ELF-1 (cell line): ENCODE measurements at regions not wholly inside any gene's neighbourhood (a gene's known extent, or its start where the extent isn't known, plus 50 kb on each side); places are given as distances from the start of the nearest gene placed in this dataset.
A peak's percentile ranks its signal among the peaks of the same experiment; 100 is the strongest.

ENCODE experiments used
- DNase-seq: peaks from one replicate; pipeline ENCODE4 v3.0.0-alpha.2; 2016; ENCODE audit warnings: low read depth, low spot score

- no peak for DNase-seq
Observed at GRCh38 chr4:180106122-180106521, 2137.1 kb upstream of the TENM3 start.

- DNase-seq = no peak
Observed at GRCh38 chr4:180106997-180107396, 2136.2 kb upstream of the TENM3 start.

- no peak for DNase-seq
Observed at GRCh38 chr4:180116840-180117239, 2126.4 kb upstream of the TENM3 start.

GRCh38 chr4:180120068-180120467 lies 2123.1 kb upstream of the TENM3 start:
- DNase-seq = no peak

GRCh38 chr4:180134091-180134866 lies 2108.9 kb upstream of the TENM3 start:
- DNase-seq = no peak

GRCh38 chr4:180141734-180142133 lies 2101.5 kb upstream of the TENM3 start:
- no peak for DNase-seq

GRCh38 chr4:180148737-180149136 lies 2094.5 kb upstream of the TENM3 start:
- no peak for DNase-seq

GRCh38 chr4:180150818-180151217 lies 2092.4 kb upstream of the TENM3 start:
- DNase-seq = no peak

- no peak for DNase-seq
Observed at GRCh38 chr4:180152831-180153230, 2090.4 kb upstream of the TENM3 start.

- DNase-seq = no peak
Observed at GRCh38 chr4:180153587-180153986, 2089.6 kb upstream of the TENM3 start.

GRCh38 chr4:180156684-180157083 lies 2086.5 kb upstream of the TENM3 start:
- DNase-seq = no peak

GRCh38 chr4:180160195-180160983 lies 2082.8 kb upstream of the TENM3 start:
- no peak for DNase-seq

- no peak for DNase-seq
Observed at GRCh38 chr4:180164799-180165198, 2078.4 kb upstream of the TENM3 start.

- DNase-seq = no peak
Observed at GRCh38 chr4:180169394-180169793, 2073.8 kb upstream of the TENM3 start.

- no peak for DNase-seq
Observed at GRCh38 chr4:180169966-180170365, 2073.2 kb upstream of the TENM3 start.

GRCh38 chr4:180179146-180179545 lies 2064.1 kb upstream of the TENM3 start:
- no peak for DNase-seq

- DNase-seq = no peak
Observed at GRCh38 chr4:180189666-180190065, 2053.5 kb upstream of the TENM3 start.

GRCh38 chr4:180190382-180190781 lies 2052.8 kb upstream of the TENM3 start:
- DNase-seq = no peak

GRCh38 chr4:180197471-180197870 lies 2045.7 kb upstream of the TENM3 start:
- DNase-seq = peak; percentile 18

GRCh38 chr4:180203349-180203748 lies 2039.9 kb upstream of the TENM3 start:
- no peak for DNase-seq

- DNase-seq = no peak
Observed at GRCh38 chr4:180205276-180205675, 2037.9 kb upstream of the TENM3 start.

GRCh38 chr4:180207921-180208320 lies 2035.3 kb upstream of the TENM3 start:
- DNase-seq = no peak

- no peak for DNase-seq
Observed at GRCh38 chr4:180217070-180217469, 2026.1 kb upstream of the TENM3 start.
